GM12892 (cell line): ENCODE measurements at regions not wholly inside any gene's neighbourhood (a gene's known extent, or its start where the extent isn't known, plus 50 kb on each side); places are given as distances from the start of the nearest gene placed in this dataset.

Experiments
- POLR2A ChIP-seq: IDR thresholded peaks from 2 replicates; pipeline ENCODE4 v1.6.1; 2011; ENCODE audit warnings: low read depth, low read length, control low read depth
- POLR2AphosphoS5 ChIP-seq: IDR thresholded peaks from 2 replicates; pipeline ENCODE4 v1.6.1; 2011; ENCODE audit warnings: low read depth, low read length, control low read depth

DNA sequence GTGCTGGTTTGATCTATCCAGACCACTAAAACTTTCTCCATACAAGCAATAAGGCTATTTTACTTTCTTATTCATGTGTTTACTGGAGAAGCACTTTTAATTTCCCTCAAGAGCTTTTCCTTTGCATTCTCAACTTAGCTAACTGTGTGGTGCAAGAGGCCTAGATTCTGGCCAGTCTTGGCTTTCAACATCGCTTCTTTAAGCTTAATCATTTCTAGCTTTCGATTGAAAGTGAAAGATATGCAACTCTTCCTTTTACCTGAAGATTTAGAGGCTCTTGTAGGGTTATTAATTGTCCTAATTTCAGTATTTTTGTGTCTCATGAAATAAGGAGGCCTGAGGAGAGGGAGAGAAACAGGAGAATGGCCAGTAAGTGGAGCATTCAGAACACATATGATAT is 234.8 kb upstream of the GADL1 start:
- no peak for TF ChIP-seq POLR2A
- no peak for TF ChIP-seq POLR2AphosphoS5
